ENCODE measurements at regions not wholly inside any gene's neighbourhood (a gene's known extent, or its start where the extent isn't known, plus 50 kb on each side); places are given as distances from the start of the nearest gene placed in this dataset.

GRCh38 chr9:118613996-118614395, 755.2 kb downstream of the BRINP1 start:
- no peak for TF ChIP-seq CTCF (IDR thresholded peaks at IDR 0.05)
- TF ChIP-seq EZH2 (IDR thresholded peaks at IDR 0.05) = no peak
- no peak for TF ChIP-seq EZH2phosphoT487 (IDR thresholded peaks at IDR 0.05)
